H1 (cell line): ENCODE measurements at regions not wholly inside any gene's neighbourhood (a gene's known extent, or its start where the extent isn't known, plus 50 kb on each side); places are given as distances from the start of the nearest gene placed in this dataset.

Experiments
- CTCF ChIA-PET: fragments of 300-600 bp; sonication (Branson Sonifier 250); formaldehyde crosslinking; loops from one replicate; lab custom pipeline; 2021; ENCODE audit not compliant: partially characterized antibody; lab: Charles Lee
- POLR2A ChIA-PET: fragments of 300-600 bp; sonication (Branson Sonifier 250); formaldehyde crosslinking; loops from one replicate; lab custom pipeline; 2021; ENCODE audit warnings: inconsistent platforms; ENCODE audit not compliant: partially characterized antibody; lab: Charles Lee
- DNase-seq, 2 experiments: peaks; one replicate each; pipeline versions ENCODE4 v3.0.0 to v3.0.0-alpha.2; 2010 to 2022; ENCODE audit warnings: low spot score in 2 of 2, low read depth in 1 of 2, mixed read lengths in 1 of 2
- FAIRE-seq: peaks from 2 replicates; lab custom pipeline; 2011; peaks lifted over from hg19 to GRCh38; lab: Jason Lieb, UNC
- H2AFZ ChIP-seq: 2 replicates; pipeline ENCODE4 v1.8.1; 2012; ENCODE audit warnings: low read length, inconsistent platforms
- H2AK5ac ChIP-seq: 2 replicates; pipeline ENCODE4 v1.6.1; 2013; ENCODE audit warnings: low read depth, low read length
- H2BK120ac ChIP-seq: replicated peaks from 2 replicates; pipeline ENCODE3; 2013; ENCODE audit warnings: low read depth, low read length, inconsistent platforms
- H2BK12ac ChIP-seq: 2 replicates; pipeline ENCODE4 v1.6.1; 2013; ENCODE audit warnings: low read depth, low read length
- H2BK15ac ChIP-seq: 2 replicates; pipeline ENCODE4 v1.6.1; 2013; ENCODE audit warnings: low read length
- H2BK20ac ChIP-seq: 2 replicates; pipeline ENCODE4 v1.6.1; 2013; ENCODE audit warnings: low read length
- H2BK5ac ChIP-seq: 2 replicates; pipeline ENCODE4 v1.6.1; 2013; ENCODE audit warnings: low read depth, low read length
- H3K14ac ChIP-seq: 2 replicates; pipeline ENCODE4 v1.6.1; 2013; ENCODE audit warnings: inconsistent platforms; ENCODE audit not compliant: insufficient read length
- H3K18ac ChIP-seq: 2 replicates; pipeline ENCODE4 v1.6.1; 2013; ENCODE audit warnings: low read length; ENCODE audit errors: extremely low read depth
- H3K23ac ChIP-seq: 2 replicates; pipeline ENCODE4 v1.6.1; 2013; ENCODE audit warnings: inconsistent platforms; ENCODE audit not compliant: insufficient read length
- H3K23me2 ChIP-seq: 2 replicates; pipeline ENCODE4 v1.6.1; 2013; ENCODE audit warnings: low read depth, low read length
- H3K27ac ChIP-seq: 2 replicates; pipeline ENCODE4 v1.6.1; 2011; ENCODE audit warnings: low read depth, low read length, inconsistent platforms
- H3K27me3 ChIP-seq, 4 experiments: replicated peaks in 1 of 4; 1 replicate in 1 of 4; 2 replicates in 3 of 4; pipeline versions ENCODE4 v1.6.1 to v1.8.1; 2011 to 2013; ENCODE audit warnings: low read length in 3 of 4, mild to moderate bottlenecking in 3 of 4, inconsistent platforms in 2 of 4, mixed read lengths in 2 of 4, moderate library complexity in 1 of 4; ENCODE audit not compliant: control insufficient read depth in 3 of 4, insufficient read depth in 3 of 4; ENCODE audit errors: extremely low read depth in 1 of 4
- H3K36me3 ChIP-seq, 4 experiments: 2 replicates each; pipeline versions ENCODE4 v1.6.1 to v1.8.1; 2011 to 2013; ENCODE audit warnings: mild to moderate bottlenecking in 4 of 4, low read length in 3 of 4, moderate library complexity in 2 of 4, control low read depth in 1 of 4, inconsistent platforms in 1 of 4; ENCODE audit not compliant: insufficient read depth in 4 of 4, control insufficient read depth in 2 of 4
- H3K4ac ChIP-seq: replicated peaks from 2 replicates; pipeline ENCODE3; 2013; ENCODE audit warnings: low read length, low read depth, mixed read lengths, inconsistent platforms; ENCODE audit not compliant: insufficient read length
- H3K4me1 ChIP-seq, 4 experiments: replicated peaks in 1 of 4; 1 replicate in 1 of 4; 2 replicates in 3 of 4; pipeline versions ENCODE4 v1.6.1 to v1.8.1; 2011 to 2013; ENCODE audit warnings: low read length in 3 of 4, inconsistent platforms in 2 of 4, mixed read lengths in 1 of 4; ENCODE audit not compliant: insufficient read depth in 4 of 4, control insufficient read depth in 3 of 4
- H3K4me2 ChIP-seq, 2 experiments: 2 replicates each; pipeline versions ENCODE4 v1.6.1 to v1.8.1; 2011 to 2013; ENCODE audit warnings: low read depth in 2 of 2, low read length in 2 of 2, control low read depth in 1 of 2, inconsistent platforms in 1 of 2, mild to moderate bottlenecking in 1 of 2; ENCODE audit not compliant: insufficient read depth in 1 of 2
- H3K4me3 ChIP-seq, 4 experiments: fragments of 200-600, 300-600 bp in 1 of 4; sonication (generic), shearing (Covaris generic), sonication (Bioruptor Twin) in 1 of 4; 2 replicates each; pipeline versions ENCODE4 v1.5.1 to v1.8.1; 2011 to 2016; ENCODE audit warnings: low read length in 4 of 4, low read depth in 3 of 4, control low read depth in 2 of 4, inconsistent platforms in 2 of 4, mild to moderate bottlenecking in 2 of 4, mixed read lengths in 1 of 4, moderate library complexity in 1 of 4; ENCODE audit not compliant: insufficient read depth in 2 of 4; ENCODE audit errors: extremely low read depth in 1 of 4
- H3K56ac ChIP-seq: replicated peaks from 2 replicates; pipeline ENCODE3; 2013; ENCODE audit warnings: low read depth, mild to moderate bottlenecking, mixed read lengths, low read length, inconsistent platforms; ENCODE audit not compliant: insufficient read length
- H3K79me1 ChIP-seq: 2 replicates; pipeline ENCODE4 v1.6.1; 2013; ENCODE audit warnings: low read depth, low read length, control low read depth
- H3K79me2 ChIP-seq, 2 experiments: 2 replicates each; pipeline versions ENCODE4 v1.6.1 to v1.8.1; 2012 to 2013; ENCODE audit warnings: low read length in 2 of 2, mild to moderate bottlenecking in 2 of 2, inconsistent platforms in 1 of 2; ENCODE audit not compliant: insufficient read depth in 2 of 2, control insufficient read depth in 1 of 2
- H3K9ac ChIP-seq, 4 experiments: replicated peaks in 1 of 4; 1 replicate in 1 of 4; 2 replicates in 3 of 4; pipeline versions ENCODE4 v1.6.1 to v1.8.1; 2011 to 2013; ENCODE audit warnings: low read depth in 3 of 4, low read length in 3 of 4, control low read depth in 2 of 4, mild to moderate bottlenecking in 2 of 4, moderate library complexity in 2 of 4, inconsistent platforms in 1 of 4; ENCODE audit errors: extremely low read depth in 1 of 4
- H3K9me3 ChIP-seq, 2 experiments: 2 replicates each; pipeline versions ENCODE4 v1.6.1 to v1.8.1; 2012 to 2013; ENCODE audit warnings: mild to moderate bottlenecking in 2 of 2, moderate library complexity in 2 of 2, control low read depth in 1 of 2, inconsistent platforms in 1 of 2, low read depth in 1 of 2, low read length in 1 of 2, mixed read lengths in 1 of 2; ENCODE audit not compliant: insufficient read depth in 2 of 2
- H4K20me1 ChIP-seq, 2 experiments: replicated peaks in 1 of 2; 2 replicates each; pipeline versions ENCODE3 to v1.8.1; 2011 to 2013; ENCODE audit warnings: inconsistent platforms in 2 of 2, low read length in 2 of 2, mild to moderate bottlenecking in 1 of 2; ENCODE audit not compliant: insufficient read depth in 2 of 2, control insufficient read depth in 1 of 2
- H4K5ac ChIP-seq: 2 replicates; pipeline ENCODE4 v1.6.1; 2013; ENCODE audit warnings: low read length, low read depth, mixed read lengths, inconsistent platforms; ENCODE audit not compliant: insufficient read length
- H4K8ac ChIP-seq: 2 replicates; pipeline ENCODE4 v1.8.0; 2013; ENCODE audit warnings: mild to moderate bottlenecking, moderate library complexity, low read length, inconsistent platforms; ENCODE audit not compliant: insufficient read depth; ENCODE audit errors: extremely low read depth
- H4K91ac ChIP-seq: replicated peaks from 2 replicates; pipeline ENCODE3; 2013; ENCODE audit warnings: low read length, mixed read lengths, inconsistent platforms; ENCODE audit not compliant: insufficient read length
- BCL11A ChIP-seq, 2 experiments: IDR thresholded peaks; one replicate each; pipeline ENCODE4 v1.6.1; 2011; ENCODE audit warnings: low read depth in 2 of 2, low read length in 2 of 2, mild to moderate bottlenecking in 2 of 2
- BRCA1 ChIP-seq: IDR thresholded peaks from 2 replicates; pipeline ENCODE4 v1.6.1; 2012; ENCODE audit warnings: low read depth, low read length, improper control_type of control experiment
- CBX5 ChIP-seq: fragments of 300-800, 300-1000 bp; sonication (generic); IDR thresholded peaks from 2 replicates; pipeline ENCODE4 v1.7.1; 2016; ENCODE audit warnings: antibody characterized with exemption, low read length, low read depth
- CHD2 ChIP-seq: IDR thresholded peaks from 2 replicates; pipeline ENCODE4 v1.6.1; 2012; ENCODE audit warnings: low read length, improper control_type of control experiment
- EGR1 ChIP-seq: IDR thresholded peaks from 2 replicates; pipeline ENCODE4 v1.6.1; 2011; ENCODE audit warnings: low read depth, low read length, borderline replicate concordance
- EZH2 ChIP-seq: fragments of 200-600 bp; sonication (generic); IDR thresholded peaks from 2 replicates; pipeline ENCODE4 v1.7.1; 2012; ENCODE audit warnings: low read depth, mild to moderate bottlenecking, moderate library complexity, low read length, inconsistent platforms; ENCODE audit not compliant: severe bottlenecking
- JUN ChIP-seq: IDR thresholded peaks from 2 replicates; pipeline ENCODE4 v1.6.1; 2011; ENCODE audit warnings: low read depth, mild to moderate bottlenecking, improper control_type of control experiment, low read length
- MAX ChIP-seq: IDR thresholded peaks from 2 replicates; pipeline ENCODE4 v1.6.1; 2012; ENCODE audit warnings: inconsistent platforms
- POLR2AphosphoS5 ChIP-seq: IDR thresholded peaks from 2 replicates; pipeline ENCODE4 v1.6.1; 2011; ENCODE audit warnings: low read depth, low read length
- RAD21 ChIP-seq, 2 experiments: IDR thresholded peaks in 1 of 2; conservative IDR thresholded peaks in 1 of 2; 2 replicates each; pipeline ENCODE4 v1.6.1; 2011; ENCODE audit warnings: low read depth in 2 of 2, low read length in 2 of 2, improper control_type of control experiment in 1 of 2, inconsistent platforms in 1 of 2, mild to moderate bottlenecking in 1 of 2, moderate library complexity in 1 of 2
- SIN3A ChIP-seq, 2 experiments: IDR thresholded peaks in 1 of 2; conservative IDR thresholded peaks in 1 of 2; 2 replicates each; pipeline ENCODE4 v1.6.1; 2011 to 2012; ENCODE audit warnings: low read length in 2 of 2, improper control_type of control experiment in 1 of 2, low read depth in 1 of 2, mild to moderate bottlenecking in 1 of 2
- SIRT6 ChIP-seq: IDR thresholded peaks from one replicate; pipeline ENCODE4 v1.7.1; 2012; ENCODE audit warnings: low read length, inconsistent platforms
- SP4 ChIP-seq: IDR thresholded peaks from 2 replicates; pipeline ENCODE4 v1.6.1; 2012; ENCODE audit warnings: low read length, inconsistent platforms
- WGBS, 2 experiments: shearing (Covaris generic) in 1 of 2; methylation state at CpG; one replicate each; pipeline versions ENCODE4 v1.1.6 to v1.1.7; 2013 to 2015; ENCODE audit warnings: low lambda C conversion rate in 2 of 2, mixed read lengths in 2 of 2, inconsistent platforms in 1 of 2, low coverage in 1 of 2, missing lambda C conversion rate in 1 of 2; ENCODE audit not compliant: insufficient replicate concordance in 2 of 2, insufficient coverage in 1 of 2, insufficient read length in 1 of 2; ENCODE audit errors: extremely low coverage in 1 of 2, missing lambda C conversion rate in 1 of 2; 5-methylcytosine and 5-hydroxymethylcytosine counted together

DNA sequence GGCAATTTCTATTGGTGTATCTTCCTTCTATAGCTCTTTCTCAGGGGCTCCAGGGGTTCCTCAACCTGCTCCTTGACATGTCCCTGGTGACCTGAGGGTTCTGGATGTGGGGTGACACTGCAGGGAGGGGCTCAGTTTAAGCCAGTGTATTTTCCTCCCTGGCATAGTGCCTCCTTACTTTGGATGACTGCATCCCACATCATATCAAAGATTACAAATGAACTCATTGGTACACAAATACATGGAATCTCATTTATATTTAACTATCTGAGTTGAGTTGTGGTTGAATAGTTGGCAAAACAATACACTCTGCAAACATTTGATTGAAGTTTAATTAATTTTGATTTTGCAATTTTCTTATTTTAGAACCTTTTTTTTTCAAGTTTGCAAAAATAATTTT, 268.2 kb upstream of the SKOR2 start (continued):
- no peak for TF ChIP-seq CHD2
- TF ChIP-seq, all 59 proteins: peak for 0

GRCh38 chr18:47519277-47519676, 267.8 kb upstream of the SKOR2 start:
- Histone ChIP-seq H2BK12ac (no peak overlapping the region), H3K4me3 (no peak overlapping the region)
- no peak for TF ChIP-seq SP4
- TF ChIP-seq POLR2AphosphoS5: no peak
- TF ChIP-seq EZH2: no peak
- TF ChIP-seq BCL11A (IDR thresholded peaks at IDR 0.05; ENCODE audit: low read depth in 2 of 2, low read length in 2 of 2): no peak
- no peak for TF ChIP-seq CBX5
- TF ChIP-seq EGR1: no peak
- TF ChIP-seq SIRT6: no peak
- no peak for TF ChIP-seq JUN
- TF ChIP-seq RAD21 (IDR thresholded peaks at IDR 0.05 in 1 of 2, conservative IDR thresholded peaks at IDR 0.05 in 1 of 2; ENCODE audit: low read depth in 2 of 2, low read length in 2 of 2): no peak
- TF ChIP-seq BRCA1: no peak
- TF ChIP-seq MAX: no peak
- no peak for TF ChIP-seq SIN3A (conservative IDR thresholded peaks at IDR 0.05 in 1 of 2, IDR thresholded peaks at IDR 0.05 in 1 of 2; ENCODE audit: low read depth in 1 of 2, low read length in 2 of 2)

More at GRCh38 chr18:47519277-47519676, 267.8 kb upstream of the SKOR2 start:
- FAIRE-seq (no peak), DNase-seq (no peak)
- Histone ChIP-seq H3K4me1 (no peaks in the 10 kb centered on the region), H3K23ac (no peak overlapping the region), H3K27me3 (no peaks in the 10 kb centered on the region; a peak in 1 of 7 replicates), H3K18ac (no peak overlapping the region), H3K27ac (no peak overlapping the region), H3K79me2 (no peaks in the 10 kb centered on the region), H3K4me2 (no peak overlapping the region), H3K56ac (no peak overlapping the region), H4K91ac (no peak overlapping the region), H3K9ac (no peak overlapping the region), H3K36me3 (no peaks in the 10 kb centered on the region), H2BK120ac (no peak overlapping the region), H4K8ac (no peak overlapping the region), H3K14ac (no peak overlapping the region), H2BK20ac (no peak overlapping the region), H2BK15ac (no peak overlapping the region), H3K4ac (no peak overlapping the region), H2AFZ (no peak overlapping the region), H2AK5ac (no peak overlapping the region), H2BK5ac (no peak overlapping the region), H3K79me1 (no peaks in the 10 kb centered on the region), H3K9me3 (no peaks in the 10 kb centered on the region), H4K20me1 (no peaks in the 10 kb centered on the region), H3K23me2 (no peaks in the 10 kb centered on the region), H4K5ac (no peak overlapping the region)
- WGBS, 2 experiments: 91% methylated on average over 5 of the region's 5 CpGs; no CpG with 5 or more reads in 1 of the 2 experiments
- ChIA-PET CTCF (interaction anchor here (0.7 to 1.8 kb wide), 3 partner anchors 10 to 121 kb away, joined by 3 to 5 read pairs (median 4); no protein-coding TSS in a partner anchor), POLR2A (no interaction called here)
